HG03196 (cell line): ENCODE measurements at regions not wholly inside any gene's neighbourhood (a gene's known extent, or its start where the extent isn't known, plus 50 kb on each side); places are given as distances from the start of the nearest gene placed in this dataset.

Source experiments
- ATAC-seq: cut with Tn5 transposase; IDR thresholded peaks from one replicate; pipeline ENCODE4 v1.9.1; 2021; ENCODE audit not compliant: unreplicated experiment

GRCh38 chr5:93800988-93801811 is 59.8 kb upstream of the POU5F2 start:
- no peak for ATAC-seq

GRCh38 chr5:93794954-93795353 is 53.6 kb upstream of the POU5F2 start:
- ATAC-seq: no peak

- no peak for ATAC-seq
These were observed 51.9 kb upstream of the POU5F2 start for GRCh38 chr5:93793159-93793781.

GRCh38 chr5:93791518-93791972 is 50.1 kb upstream of the POU5F2 start:
- no peak for ATAC-seq
